T-helper 1 cell treated with Interleukin-12 subunit alpha and Interleukin-12 subunit beta and Interleukin-4 antibody, amounts not matched to agents 30 ng/mL and 1 ng/mL, for 36 hours (primary cell): ENCODE measurements at regions not wholly inside any gene's neighbourhood (a gene's known extent, or its start where the extent isn't known, plus 50 kb on each side); places are given as distances from the start of the nearest gene placed in this dataset.

Experiments used
- intact Hi-C: fragments of 100-400 bp; cut with micrococcal nuclease; formaldehyde crosslinking; loops from one replicate; pipeline ENCODE4 v1.15.1; 2024

- intact Hi-C loops: no loop called here
Measured at GRCh38 chr9:135308821-135309762, 170.5 kb upstream of the PPP1R26 start.

- intact Hi-C loops: no loop called here
Measured at GRCh38 chr9:135309763-135310125, 169.8 kb upstream of the PPP1R26 start.

GRCh38 chr9:135310134-135310533 is 169.4 kb upstream of the PPP1R26 start:
- intact Hi-C loops: no loop called here

- intact Hi-C loops: no loop called here
Measured at GRCh38 chr9:135315572-135315971, 164.0 kb upstream of the PPP1R26 start.

GRCh38 chr9:135320331-135320730 is 159.3 kb upstream of the PPP1R26 start:
- intact Hi-C loops: no loop called here

- intact Hi-C loops: no loop called here
Measured at GRCh38 chr9:135320943-135321342, 158.6 kb upstream of the PPP1R26 start.

GRCh38 chr9:135321580-135321979 is 158.0 kb upstream of the PPP1R26 start:
- intact Hi-C loops: no loop called here

GRCh38 chr9:135324329-135324728 is 155.3 kb upstream of the PPP1R26 start:
- intact Hi-C loops: no loop called here

GRCh38 chr9:135326141-135326540 is 153.4 kb upstream of the PPP1R26 start:
- intact Hi-C loops: no loop called here

- intact Hi-C loops: no loop called here
Measured at GRCh38 chr9:135326633-135327152, 152.9 kb upstream of the PPP1R26 start.

- intact Hi-C loops: no loop called here
Measured at GRCh38 chr9:135328485-135329417, 150.8 kb upstream of the PPP1R26 start.

- intact Hi-C loops: no loop called here
Measured at GRCh38 chr9:135329571-135330306, 149.8 kb upstream of the PPP1R26 start.

GRCh38 chr9:135330307-135330631 is 149.3 kb upstream of the PPP1R26 start:
- intact Hi-C loops: no loop called here

GRCh38 chr9:135330685-135331590 is 148.6 kb upstream of the PPP1R26 start:
- intact Hi-C loops: no loop called here

GRCh38 chr9:135332516-135332915 is 147.1 kb upstream of the PPP1R26 start:
- intact Hi-C loops: no loop called here

- intact Hi-C loops: no loop called here
Measured at GRCh38 chr9:135332979-135333748, 146.4 kb upstream of the PPP1R26 start.

GRCh38 chr9:135334953-135335460 is 144.6 kb upstream of the PPP1R26 start:
- intact Hi-C loops: no loop called here

GRCh38 chr9:135335691-135336181 is 143.8 kb upstream of the PPP1R26 start:
- intact Hi-C loops: no loop called here
